ENCODE measurements at regions not wholly inside any gene's neighbourhood (a gene's known extent, or its start where the extent isn't known, plus 50 kb on each side); places are given as distances from the start of the nearest gene placed in this dataset.

GRCh38 chr3:150296966-150297365 lies 111.1 kb upstream of the TSC22D2 start:
- TF ChIP-seq CTCF (IDR thresholded peaks at IDR 0.05) (no peak), ZFX (IDR thresholded peaks at IDR 0.05; ENCODE audit: borderline replicate concordance) (no peak)

Data from 22Rv1 (cell line).